Activated naive CD8-positive, alpha-beta T cell treated with anti-CD3 and anti-CD28 coated beads for 36 hours (primary cell): ENCODE measurements at regions not wholly inside any gene's neighbourhood (a gene's known extent, or its start where the extent isn't known, plus 50 kb on each side); places are given as distances from the start of the nearest gene placed in this dataset.
"Not testable (repeated sequence)": the region's sequence is repeated elsewhere in the genome, so short reads cannot be mapped to it uniquely, and the experiment has no call there.

Experiments used
- DNase-seq: peaks from one replicate; pipeline ENCODE4 v3.0.0; 2021
- H3K27ac Mint-ChIP-seq: one replicate; pipeline ENCODE4 v1.8.0; 2022; ENCODE audit warnings: mild to moderate bottlenecking, moderate library complexity, mixed read lengths
- H3K27me3 Mint-ChIP-seq: one replicate; pipeline ENCODE4 v1.8.0; 2022; ENCODE audit warnings: mild to moderate bottlenecking, mixed read lengths
- H3K36me3 Mint-ChIP-seq: one replicate; pipeline ENCODE4 v1.8.0; 2021; ENCODE audit warnings: mild to moderate bottlenecking, mixed read lengths
- H3K4me1 Mint-ChIP-seq: one replicate; pipeline ENCODE4 v1.8.0; 2021; ENCODE audit warnings: mixed read lengths
- H3K4me3 Mint-ChIP-seq: one replicate; pipeline ENCODE4 v1.8.0; 2022; ENCODE audit warnings: mild to moderate bottlenecking, moderate library complexity, mixed read lengths
- H3K9me3 Mint-ChIP-seq: one replicate; pipeline ENCODE4 v1.8.0; 2022; ENCODE audit warnings: mixed read lengths

DNA sequence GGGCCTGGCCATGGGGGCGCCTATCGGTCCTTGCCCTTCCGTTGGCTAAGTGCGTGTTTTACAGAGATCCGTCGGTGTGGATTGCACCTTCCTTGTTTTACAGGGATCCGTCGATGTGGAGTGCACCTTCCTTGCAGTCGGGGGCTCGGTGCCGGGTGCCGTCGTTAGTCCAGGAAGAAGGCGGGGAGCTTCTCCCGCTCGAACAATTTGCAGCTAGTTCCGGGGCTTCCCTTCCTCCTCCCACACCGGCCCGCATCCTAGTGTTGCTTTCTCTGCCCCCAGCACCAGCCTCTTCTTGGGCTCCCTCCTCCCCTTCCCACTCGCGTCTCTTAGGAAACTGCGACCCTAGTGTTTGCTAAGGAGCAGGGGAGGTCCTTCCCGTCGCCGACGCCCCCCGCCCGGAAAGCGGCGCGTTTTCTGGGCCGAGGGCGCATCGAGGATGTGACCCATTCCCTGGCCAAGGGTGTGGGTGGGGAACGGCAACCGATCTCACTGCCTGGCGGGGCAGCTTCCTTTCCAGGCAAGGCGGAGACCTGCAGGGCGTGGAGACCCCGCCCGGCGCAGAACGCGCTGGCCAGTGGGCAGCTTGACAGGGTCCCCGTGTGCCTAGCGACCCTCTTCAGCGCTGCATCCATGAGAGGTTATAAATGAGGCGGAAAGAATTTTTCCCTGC is 75.7 kb upstream of the ZNF91 start:
- peaks cover 69% of the 10 kb centered on the region for H3K27me3 Mint-ChIP-seq
- peaks cover 35% of the 10 kb centered on the region for H3K9me3 Mint-ChIP-seq
- DNase-seq: no peak
- H3K36me3 Mint-ChIP-seq: peaks cover 11% of the 10 kb centered on the region
- no peak overlapping the region for H3K4me3 Mint-ChIP-seq
- peaks cover 2% of the 10 kb centered on the region for H3K4me1 Mint-ChIP-seq
- H3K27ac Mint-ChIP-seq: no peak overlapping the region

DNA sequence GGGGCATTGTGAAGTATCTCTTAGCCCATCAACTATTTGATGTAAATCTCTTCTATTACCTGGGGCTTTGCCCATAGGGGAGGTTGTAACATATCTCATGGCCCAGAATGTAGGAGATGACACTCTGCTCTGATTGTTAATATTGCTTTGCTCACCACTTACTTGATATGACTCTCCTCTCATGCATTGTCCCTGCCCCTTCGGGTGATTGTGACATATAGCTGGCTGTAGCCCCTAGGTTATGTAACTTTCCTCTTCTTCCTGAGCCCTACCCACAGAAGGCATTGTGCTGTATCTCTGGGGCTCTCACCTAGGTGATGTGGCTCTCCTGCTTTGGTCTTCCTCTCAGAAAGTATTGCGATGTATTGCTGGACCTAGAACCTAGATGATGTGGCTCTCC is 69.1 kb upstream of the ZNF91 start:
- not testable (repeated sequence) for H3K27ac Mint-ChIP-seq, H3K4me3 Mint-ChIP-seq, DNase-seq, H3K4me1 Mint-ChIP-seq
- Mint-ChIP-seq H3K27me3 (peaks cover 24% of the 10 kb centered on the region), H3K36me3 (peaks cover 11% of the 10 kb centered on the region), H3K9me3 (peaks cover 39% of the 10 kb centered on the region)

DNA sequence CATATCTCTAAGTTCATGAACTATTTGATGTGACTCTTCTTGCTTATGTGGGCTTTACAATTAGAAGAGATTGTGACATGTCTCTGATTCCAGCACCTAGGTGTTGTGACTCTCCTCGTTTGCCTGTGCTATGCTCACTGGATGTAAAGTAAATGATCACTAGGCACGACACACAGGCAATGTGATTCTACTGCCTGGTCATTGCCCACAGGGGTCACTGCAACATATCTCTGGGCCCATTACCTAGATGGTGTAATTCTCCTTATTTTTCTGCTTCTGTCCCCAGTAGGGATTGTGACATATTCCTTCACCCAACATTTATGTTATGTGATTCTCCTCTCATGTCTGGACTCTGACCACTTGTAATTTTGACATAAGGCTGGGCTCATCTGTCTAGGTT is 65.8 kb upstream of the ZNF91 start:
- Mint-ChIP-seq H3K36me3 (peaks cover 5% of the 10 kb centered on the region), H3K4me1 (no peaks in the 10 kb centered on the region), H3K4me3 (no peak overlapping the region), H3K27ac (no peak overlapping the region), H3K27me3 (no peaks in the 10 kb centered on the region), H3K9me3 (peaks cover 30% of the 10 kb centered on the region)
- no peak for DNase-seq

DNA sequence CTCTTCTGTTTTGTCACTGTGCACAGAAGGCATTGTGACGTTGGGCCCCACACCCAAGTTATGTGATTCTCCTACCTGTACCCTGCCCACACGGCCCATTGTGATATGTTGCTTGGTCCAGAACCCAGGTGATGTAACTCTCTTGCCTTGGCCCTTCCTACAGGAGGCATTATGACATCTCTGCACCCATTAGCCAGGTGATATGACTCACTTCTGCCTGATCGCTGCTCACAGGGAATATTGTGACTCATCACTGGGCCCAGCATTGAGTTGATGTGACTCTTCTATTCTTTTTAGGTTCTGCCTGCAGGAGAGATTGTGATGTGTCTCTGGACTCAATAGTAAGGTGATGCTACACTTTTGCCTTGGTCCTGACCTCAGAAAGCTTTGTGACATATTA is 65.4 kb upstream of the ZNF91 start:
- peaks cover under 1% of the 10 kb centered on the region for H3K36me3 Mint-ChIP-seq
- no peak for DNase-seq
- H3K27me3 Mint-ChIP-seq: no peaks in the 10 kb centered on the region
- H3K27ac Mint-ChIP-seq: no peak overlapping the region
- H3K4me3 Mint-ChIP-seq: no peak overlapping the region
- H3K9me3 Mint-ChIP-seq: peaks cover 28% of the 10 kb centered on the region
- no peaks in the 10 kb centered on the region for H3K4me1 Mint-ChIP-seq
